Fibroblast of the aortic adventitia (primary cell): ENCODE measurements at regions not wholly inside any gene's neighbourhood (a gene's known extent, or its start where the extent isn't known, plus 50 kb on each side); places are given as distances from the start of the nearest gene placed in this dataset.
A peak's percentile ranks its signal among the peaks of the same experiment; 100 is the strongest.

Experiments
- DNase-seq: peaks from one replicate; pipeline ENCODE4 v3.0.0-alpha.2; 2010; ENCODE audit warnings: low read depth
- H3K4me3 ChIP-seq: 2 replicates; pipeline ENCODE4 v1.5.1; 2011; ENCODE audit warnings: low read depth, mild to moderate bottlenecking, control low read depth, low read length, moderate library complexity
- TF ChIP-seq, protein P1 (sequence below): IDR thresholded peaks from 2 replicates; pipeline ENCODE4 v1.5.1; 2011; ENCODE audit warnings: mild to moderate bottlenecking, low read length, control low read depth, inconsistent platforms; ENCODE audit not compliant: insufficient read depth

GRCh38 chr1:60911966-60912697, 170.2 kb upstream of the NFIA start:
- no peak for DNase-seq
- H3K4me3 ChIP-seq = no peak overlapping the region
- TF ChIP-seq, protein P1, sequence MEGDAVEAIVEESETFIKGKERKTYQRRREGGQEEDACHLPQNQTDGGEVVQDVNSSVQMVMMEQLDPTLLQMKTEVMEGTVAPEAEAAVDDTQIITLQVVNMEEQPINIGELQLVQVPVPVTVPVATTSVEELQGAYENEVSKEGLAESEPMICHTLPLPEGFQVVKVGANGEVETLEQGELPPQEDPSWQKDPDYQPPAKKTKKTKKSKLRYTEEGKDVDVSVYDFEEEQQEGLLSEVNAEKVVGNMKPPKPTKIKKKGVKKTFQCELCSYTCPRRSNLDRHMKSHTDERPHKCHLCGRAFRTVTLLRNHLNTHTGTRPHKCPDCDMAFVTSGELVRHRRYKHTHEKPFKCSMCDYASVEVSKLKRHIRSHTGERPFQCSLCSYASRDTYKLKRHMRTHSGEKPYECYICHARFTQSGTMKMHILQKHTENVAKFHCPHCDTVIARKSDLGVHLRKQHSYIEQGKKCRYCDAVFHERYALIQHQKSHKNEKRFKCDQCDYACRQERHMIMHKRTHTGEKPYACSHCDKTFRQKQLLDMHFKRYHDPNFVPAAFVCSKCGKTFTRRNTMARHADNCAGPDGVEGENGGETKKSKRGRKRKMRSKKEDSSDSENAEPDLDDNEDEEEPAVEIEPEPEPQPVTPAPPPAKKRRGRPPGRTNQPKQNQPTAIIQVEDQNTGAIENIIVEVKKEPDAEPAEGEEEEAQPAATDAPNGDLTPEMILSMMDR = no peak

GRCh38 chr1:60908159-60908558, 174.2 kb upstream of the NFIA start:
- DNase-seq = no peak
- TF ChIP-seq, protein P1 = no peak
- no peak overlapping the region for H3K4me3 ChIP-seq

- DNase-seq = no peak
- H3K4me3 ChIP-seq = no peak overlapping the region
- TF ChIP-seq, protein P1 = no peak
Measured at GRCh38 chr1:60906526-60906925, 175.8 kb upstream of the NFIA start.

DNA sequence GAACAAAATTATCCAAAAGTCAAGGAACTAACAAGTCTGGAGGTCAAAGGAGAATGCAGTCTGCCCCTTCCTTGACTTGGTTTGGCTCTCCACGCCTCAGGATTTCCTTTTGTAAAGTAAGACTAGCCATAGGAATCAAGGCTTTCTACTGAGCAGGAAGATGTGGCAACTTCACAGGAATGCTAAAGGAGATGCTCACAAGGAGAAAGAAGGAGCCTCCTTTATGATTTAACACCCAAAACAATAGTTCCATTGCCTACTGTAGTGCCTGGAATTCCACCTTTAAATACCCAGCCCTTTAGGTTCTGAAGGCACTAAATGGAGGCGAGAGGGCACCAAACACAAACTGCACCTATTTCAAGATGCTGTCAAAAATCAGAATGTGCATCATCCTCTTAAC, 176.3 kb upstream of the NFIA start:
- TF ChIP-seq, protein P1 = no peak
- H3K4me3 ChIP-seq = no peak overlapping the region
- DNase-seq = no peak

GRCh38 chr1:60904099-60904851, 178.1 kb upstream of the NFIA start:
- H3K4me3 ChIP-seq = no peak overlapping the region
- peak; percentile 71 for DNase-seq

DNA sequence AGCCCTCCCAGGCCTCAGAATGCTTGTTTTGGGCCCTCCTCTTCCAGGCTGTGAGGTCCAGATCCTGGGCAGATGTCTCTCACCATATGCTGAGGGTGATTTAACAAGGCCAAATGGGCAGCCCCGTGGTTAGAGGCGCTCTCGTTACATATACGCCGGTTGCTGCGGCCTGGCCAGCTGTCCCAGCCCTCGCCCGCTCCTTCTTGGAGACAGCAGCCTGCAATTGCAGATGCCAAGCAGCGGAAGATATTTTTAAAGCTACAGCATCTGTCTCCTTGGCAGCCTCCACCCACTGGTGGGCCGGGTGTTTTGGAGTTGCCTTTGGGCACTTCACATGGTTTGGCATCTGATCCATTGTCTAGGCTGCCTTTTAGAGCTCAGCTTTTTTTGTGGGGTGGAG, 178.8 kb upstream of the NFIA start:
- TF ChIP-seq, protein P1 = no peak
- peak; percentile 52 for DNase-seq
- no peak overlapping the region for H3K4me3 ChIP-seq

More at GRCh38 chr1:60904099-60904851, 178.1 kb upstream of the NFIA start:
- TF ChIP-seq, protein P1 = no peak
